GM12874 (cell line): ENCODE measurements at regions not wholly inside any gene's neighbourhood (a gene's known extent, or its start where the extent isn't known, plus 50 kb on each side); places are given as distances from the start of the nearest gene placed in this dataset.

Experiments
- CTCF ChIP-seq: IDR thresholded peaks from 2 replicates; pipeline ENCODE4 v1.5.1; 2011; ENCODE audit warnings: low read depth, mild to moderate bottlenecking, control low read depth, low read length, moderate library complexity; ENCODE audit not compliant: insufficient read depth

GRCh38 chrX:139293991-139294390 lies 236.5 kb upstream of the F9 start:
- TF ChIP-seq CTCF = no peak

- TF ChIP-seq CTCF = no peak
These were observed 240.2 kb upstream of the F9 start for GRCh38 chrX:139290310-139290709.

- TF ChIP-seq CTCF = no peak
These were observed 243.2 kb upstream of the F9 start for GRCh38 chrX:139287155-139287924.

DNA sequence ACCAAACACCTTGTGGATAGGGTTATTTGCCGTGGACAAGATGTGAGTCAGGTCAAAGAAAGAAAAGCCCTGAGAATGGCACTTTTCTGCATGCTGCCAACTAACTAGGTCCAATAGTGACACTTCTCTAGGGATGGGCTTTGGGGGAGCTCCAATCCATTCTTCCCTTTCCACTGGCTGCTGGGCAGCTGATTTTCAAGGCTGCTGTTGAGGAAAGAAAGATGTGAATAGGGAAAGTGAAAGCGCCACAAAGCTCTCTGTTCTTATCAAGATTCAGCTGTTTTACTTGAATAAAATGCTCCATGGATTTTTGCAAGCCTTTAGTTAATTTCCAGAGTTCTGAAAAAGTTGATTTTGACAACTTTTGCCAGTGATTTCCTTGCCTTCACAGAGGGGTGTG lies 244.2 kb upstream of the F9 start:
- no peak for TF ChIP-seq CTCF

- no peak for TF ChIP-seq CTCF
These were observed 262.7 kb upstream of the F9 start for GRCh38 chrX:139267851-139268250.

DNA sequence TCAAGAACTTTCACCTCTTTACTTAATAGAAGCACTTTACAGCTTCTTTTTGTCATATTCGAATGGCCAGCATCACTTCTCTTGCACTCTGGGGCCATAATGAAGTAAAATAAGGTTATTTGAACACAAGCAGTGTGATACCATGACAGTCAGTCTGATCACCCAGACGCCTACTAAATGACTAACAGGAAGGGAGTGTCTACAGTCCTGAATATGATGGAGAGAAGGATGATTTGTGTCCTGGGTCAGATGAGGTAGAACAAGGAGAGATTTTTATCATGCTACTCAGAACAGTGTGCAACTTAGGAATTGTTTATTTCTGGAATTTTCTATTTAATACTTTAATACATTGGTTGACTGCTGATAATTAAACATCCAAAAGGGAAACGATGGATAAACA lies 284.2 kb upstream of the F9 start:
- TF ChIP-seq CTCF = no peak

- no peak for TF ChIP-seq CTCF
These were observed 293.4 kb upstream of the F9 start for GRCh38 chrX:139237141-139237540.
